ENCODE measurements at regions not wholly inside any gene's neighbourhood (a gene's known extent, or its start where the extent isn't known, plus 50 kb on each side); places are given as distances from the start of the nearest gene placed in this dataset.

- DNase-seq, result no peak
- intact Hi-C loops (cut with DNase I), result no loop called here
These were observed 110.8 kb downstream of the FOXD2 start for GRCh38 chr1:47548637-47549036.

- no peak for DNase-seq
- intact Hi-C loops (cut with DNase I), result no loop called here
These were observed 111.7 kb downstream of the FOXD2 start for GRCh38 chr1:47549532-47549931.

GRCh38 chr1:47550929-47551328 lies 113.1 kb downstream of the FOXD2 start:
- intact Hi-C loops (cut with DNase I), result no loop called here
- no peak for DNase-seq

GRCh38 chr1:47551971-47552528 lies 114.2 kb downstream of the FOXD2 start:
- DNase-seq, result no peak

GRCh38 chr1:47554082-47554481 lies 116.2 kb downstream of the FOXD2 start:
- intact Hi-C loops (cut with DNase I), result no loop called here
- DNase-seq, result peak in 2 of 42 donors; percentile 17 to 34

More at GRCh38 chr1:47551971-47552528, 114.2 kb downstream of the FOXD2 start:
- intact Hi-C loops (cut with DNase I), result no loop called here

- intact Hi-C loops (cut with DNase I), result no loop called here
- no peak for DNase-seq
These were observed 117.1 kb downstream of the FOXD2 start for GRCh38 chr1:47554901-47555300.

GRCh38 chr1:47555306-47555705 lies 117.5 kb downstream of the FOXD2 start:
- intact Hi-C loops (cut with DNase I), result no loop called here
- DNase-seq, result no peak

GRCh38 chr1:47555841-47556560 lies 118.2 kb downstream of the FOXD2 start:
- intact Hi-C loops (cut with DNase I), result no loop called here
- no peak for DNase-seq

- DNase-seq, result no peak
- intact Hi-C loops (cut with DNase I), result no loop called here
These were observed 119.2 kb downstream of the FOXD2 start for GRCh38 chr1:47557066-47557465.

GRCh38 chr1:47558601-47559593 lies 121.1 kb downstream of the FOXD2 start:
- intact Hi-C loops (cut with DNase I), result no loop called here
- no peak for DNase-seq

- DNase-seq, result no peak
- intact Hi-C loops (cut with DNase I), result no loop called here
These were observed 122.3 kb downstream of the FOXD2 start for GRCh38 chr1:47559944-47560695.

GRCh38 chr1:47561523-47562007 lies 123.7 kb downstream of the FOXD2 start:
- DNase-seq, result no peak
- intact Hi-C loops (cut with DNase I), result no loop called here

- intact Hi-C loops (cut with DNase I), result no loop called here
These were observed 124.3 kb downstream of the FOXD2 start for GRCh38 chr1:47562147-47562546.

GRCh38 chr1:47562799-47563198 lies 125.0 kb downstream of the FOXD2 start:
- DNase-seq, result no peak
- intact Hi-C loops (cut with DNase I), result no loop called here

More at GRCh38 chr1:47562147-47562546, 124.3 kb downstream of the FOXD2 start:
- DNase-seq, result no peak

GRCh38 chr1:47563201-47563600 lies 125.4 kb downstream of the FOXD2 start:
- DNase-seq, result no peak
- intact Hi-C loops (cut with DNase I), result no loop called here

- intact Hi-C loops (cut with DNase I), result no loop called here
- DNase-seq, result no peak
These were observed 126.7 kb downstream of the FOXD2 start for GRCh38 chr1:47564570-47564969.

- intact Hi-C loops (cut with DNase I), result no loop called here
These were observed 127.2 kb downstream of the FOXD2 start for GRCh38 chr1:47565092-47565491.

GRCh38 chr1:47565676-47566075 lies 127.8 kb downstream of the FOXD2 start:
- intact Hi-C loops (cut with DNase I), result no loop called here
- DNase-seq, result no peak

More at GRCh38 chr1:47565092-47565491, 127.2 kb downstream of the FOXD2 start:
- DNase-seq, result no peak

GRCh38 chr1:47568763-47569162 lies 130.9 kb downstream of the FOXD2 start:
- intact Hi-C loops (cut with DNase I), result no loop called here
- DNase-seq, result peak; percentile 29 to 84 (median 70)
